CD4-positive, alpha-beta T cell treated with Interleukin-1 beta for 1 hour (primary cell): ENCODE measurements at regions not wholly inside any gene's neighbourhood (a gene's known extent, or its start where the extent isn't known, plus 50 kb on each side); places are given as distances from the start of the nearest gene placed in this dataset.

Experiments
- DNase-seq, 2 donors: peaks; one replicate each; pipeline ENCODE4 v3.0.0-alpha.2; 2020 to 2022

DNA sequence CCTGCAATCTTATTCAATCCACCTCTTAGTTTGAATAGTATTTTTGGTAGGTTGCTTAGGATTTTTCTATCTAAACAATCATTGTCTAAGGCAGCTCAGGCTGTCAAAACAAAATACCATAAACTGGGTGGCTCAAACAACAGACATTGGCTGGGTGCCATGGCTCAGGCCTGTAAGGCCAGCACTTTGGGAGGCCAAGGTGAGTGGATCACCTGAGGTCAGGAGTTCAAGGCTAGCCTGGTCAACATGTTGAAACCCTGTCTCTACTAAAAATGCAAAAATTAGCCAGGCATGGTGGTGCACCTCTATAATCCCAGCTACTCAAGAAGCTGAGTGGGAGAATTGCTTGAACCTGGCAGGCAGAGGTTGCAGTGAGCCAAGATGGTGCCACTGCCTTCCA lies 126.7 kb downstream of the CYLD start:
- no peak for DNase-seq

DNA sequence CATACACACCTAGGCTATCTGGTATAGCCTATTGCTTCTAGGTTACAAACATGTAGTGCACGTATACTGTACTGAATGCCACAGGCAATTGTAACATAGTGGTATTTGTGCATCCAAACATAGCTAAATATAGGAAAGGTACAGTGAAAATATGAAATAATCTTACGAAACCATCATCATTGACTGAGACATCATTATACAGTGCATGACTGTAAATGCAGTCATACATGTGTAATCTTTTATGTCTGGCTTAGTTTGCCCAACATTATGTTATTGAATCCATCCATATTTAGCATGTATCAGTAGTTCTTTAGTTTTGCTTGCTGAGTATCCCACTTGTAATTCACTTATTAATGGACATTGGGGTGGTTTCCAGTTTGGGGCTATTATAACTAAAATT lies 124.9 kb downstream of the CYLD start:
- DNase-seq = no peak

DNA sequence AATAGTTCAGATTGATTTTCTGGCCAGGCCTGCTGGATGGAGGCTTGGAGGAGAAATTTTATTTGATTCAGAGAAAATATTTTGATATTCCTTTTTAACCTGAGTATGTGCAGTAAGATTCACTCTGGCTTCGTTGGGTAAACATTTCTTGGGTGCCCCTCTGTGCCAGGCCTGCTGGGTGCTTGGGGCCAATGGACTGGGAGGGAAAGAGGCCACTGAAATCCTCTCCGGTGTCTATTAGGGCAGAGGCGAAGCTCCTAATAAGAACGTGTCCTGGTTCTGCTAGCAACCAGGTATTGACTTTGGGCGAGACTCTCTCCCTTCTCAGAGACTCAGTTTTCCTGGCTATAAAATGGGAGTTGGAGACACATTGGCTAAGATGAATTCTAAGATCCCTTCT lies 122.5 kb downstream of the CYLD start:
- DNase-seq = no peak

GRCh38 chr16:50863644-50864144 lies 121.8 kb downstream of the CYLD start:
- DNase-seq = no peak

DNA sequence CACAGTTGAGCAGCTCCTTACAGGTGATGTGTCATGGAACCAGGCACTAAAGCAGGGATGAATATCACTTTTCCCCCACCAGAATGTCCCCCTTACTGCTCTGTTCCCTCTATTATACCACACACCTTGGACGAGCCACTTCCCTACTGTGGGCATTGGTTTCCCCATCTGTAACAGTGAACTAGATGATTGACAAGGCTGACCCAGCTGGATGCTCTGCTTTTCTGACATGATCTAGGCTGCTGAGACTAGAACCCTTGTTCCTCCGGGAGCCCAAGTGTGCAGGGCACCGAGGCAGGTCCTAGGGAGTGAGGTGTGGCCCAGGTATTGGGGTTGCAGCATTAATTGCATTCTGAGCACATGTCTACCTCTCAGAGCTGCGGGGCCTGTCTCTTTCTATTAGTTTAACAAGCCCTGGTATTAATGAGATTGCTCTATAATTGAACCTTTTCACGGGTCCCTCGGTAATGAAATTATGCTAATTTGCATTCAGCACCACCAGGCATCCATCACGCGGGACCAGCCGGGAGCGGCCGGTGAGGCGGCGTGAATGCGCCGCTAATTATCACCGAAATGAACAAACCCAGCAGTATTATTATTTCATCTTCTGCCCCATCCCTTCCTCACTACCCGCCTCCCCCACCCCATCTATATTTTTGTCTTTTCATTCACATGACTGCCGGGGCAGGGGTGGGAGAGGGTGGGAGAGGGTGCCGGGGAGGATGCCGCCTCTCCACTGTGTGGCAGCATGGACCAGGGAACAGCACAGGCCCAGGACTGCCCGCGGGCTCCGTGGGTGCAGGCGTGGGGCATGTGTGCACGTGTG lies 121.1 kb downstream of the CYLD start:
- no peak for DNase-seq

DNA sequence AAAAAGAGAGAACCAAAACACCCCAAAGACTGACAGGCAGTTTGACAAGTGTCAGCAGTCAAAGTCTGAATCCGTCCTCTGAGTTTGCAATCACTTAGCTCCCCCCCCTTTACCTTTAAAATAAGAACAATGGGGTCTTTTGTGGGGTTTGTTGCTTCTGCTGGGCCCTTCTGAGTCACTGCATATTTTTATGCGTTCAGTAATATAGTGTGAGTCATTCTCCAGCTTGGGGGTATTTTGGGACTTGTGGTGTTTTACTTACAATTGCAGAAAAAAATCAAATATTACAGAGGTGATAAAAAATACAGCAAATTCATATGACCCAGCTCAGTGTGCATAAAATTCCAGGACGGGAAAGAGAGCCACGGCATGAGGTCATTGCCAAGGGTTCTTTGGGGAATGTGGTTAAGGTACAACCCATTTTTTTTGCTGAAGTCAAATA lies 120.1 kb downstream of the CYLD start:
- DNase-seq = no peak

GRCh38 chr16:50861451-50861850 lies 119.6 kb downstream of the CYLD start:
- no peak for DNase-seq

GRCh38 chr16:50859628-50860360 lies 117.9 kb downstream of the CYLD start:
- DNase-seq = no peak

- DNase-seq = no peak
These were observed 117.2 kb downstream of the CYLD start for GRCh38 chr16:50858877-50859627.

GRCh38 chr16:50858376-50858775 lies 116.5 kb downstream of the CYLD start:
- no peak for DNase-seq

GRCh38 chr16:50857881-50858280 lies 116.0 kb downstream of the CYLD start:
- DNase-seq = no peak

GRCh38 chr16:50856991-50857390 lies 115.1 kb downstream of the CYLD start:
- no peak for DNase-seq

GRCh38 chr16:50853329-50853728 lies 111.4 kb downstream of the CYLD start:
- DNase-seq = no peak
